ENCODE measurements at regions not wholly inside any gene's neighbourhood (a gene's known extent, or its start where the extent isn't known, plus 50 kb on each side); places are given as distances from the start of the nearest gene placed in this dataset.
"Not testable (repeated sequence)": the region's sequence is repeated elsewhere in the genome, so short reads cannot be mapped to it uniquely, and the experiment has no call there.

- TF ChIP-seq ESRRA (CRISPR knock-in tag; IDR thresholded peaks at IDR 0.05; ENCODE audit: borderline replicate concordance); NR3C1 (CRISPR knock-in tag; conservative IDR thresholded peaks at IDR 0.05; ENCODE audit: low read depth); CTCF (IDR thresholded peaks at IDR 0.05); NFE2L1 (CRISPR knock-in tag; IDR thresholded peaks at IDR 0.05): not testable (repeated sequence)
- TF ChIP-seq, protein P1, sequence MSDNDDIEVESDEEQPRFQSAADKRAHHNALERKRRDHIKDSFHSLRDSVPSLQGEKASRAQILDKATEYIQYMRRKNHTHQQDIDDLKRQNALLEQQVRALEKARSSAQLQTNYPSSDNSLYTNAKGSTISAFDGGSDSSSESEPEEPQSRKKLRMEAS (CRISPR knock-in tag; IDR thresholded peaks at IDR 0.05): not testable (repeated sequence)
- TF ChIP-seq, protein P2, sequence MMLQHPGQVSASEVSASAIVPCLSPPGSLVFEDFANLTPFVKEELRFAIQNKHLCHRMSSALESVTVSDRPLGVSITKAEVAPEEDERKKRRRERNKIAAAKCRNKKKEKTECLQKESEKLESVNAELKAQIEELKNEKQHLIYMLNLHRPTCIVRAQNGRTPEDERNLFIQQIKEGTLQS (CRISPR knock-in tag; conservative IDR thresholded peaks at IDR 0.05): not testable (repeated sequence)
- TF ChIP-seq, protein P3, sequence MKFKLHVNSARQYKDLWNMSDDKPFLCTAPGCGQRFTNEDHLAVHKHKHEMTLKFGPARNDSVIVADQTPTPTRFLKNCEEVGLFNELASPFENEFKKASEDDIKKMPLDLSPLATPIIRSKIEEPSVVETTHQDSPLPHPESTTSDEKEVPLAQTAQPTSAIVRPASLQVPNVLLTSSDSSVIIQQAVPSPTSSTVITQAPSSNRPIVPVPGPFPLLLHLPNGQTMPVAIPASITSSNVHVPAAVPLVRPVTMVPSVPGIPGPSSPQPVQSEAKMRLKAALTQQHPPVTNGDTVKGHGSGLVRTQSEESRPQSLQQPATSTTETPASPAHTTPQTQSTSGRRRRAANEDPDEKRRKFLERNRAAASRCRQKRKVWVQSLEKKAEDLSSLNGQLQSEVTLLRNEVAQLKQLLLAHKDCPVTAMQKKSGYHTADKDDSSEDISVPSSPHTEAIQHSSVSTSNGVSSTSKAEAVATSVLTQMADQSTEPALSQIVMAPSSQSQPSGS (CRISPR knock-in tag; IDR thresholded peaks at IDR 0.05; ENCODE audit: borderline replicate concordance, low read depth): not testable (repeated sequence)
Measured at GRCh38 chr21:22377795-22378194, 1379.6 kb downstream of the NCAM2 start.

All from WTC11 (cell line).